IMR-90 (cell line): ENCODE measurements at regions not wholly inside any gene's neighbourhood (a gene's known extent, or its start where the extent isn't known, plus 50 kb on each side); places are given as distances from the start of the nearest gene placed in this dataset.

ENCODE experiments used
- ATAC-seq: fragments of 200-7000 bp; cut with Tn5 transposase; 2 replicates; pipeline ENCODE4 v1.9.1; 2020; ENCODE audit warnings: low read depth, mild to moderate bottlenecking, moderate library complexity
- BruUV-seq: library from RNA; stranded (reverse); fragments of 400-500 nt; replicated peaks from 2 replicates; lab custom pipeline; 2021; lab: Mats Ljungman, UMichigan
- CTCF ChIA-PET: fragments of 300-600 bp; formaldehyde crosslinking; extraction: SDS; loops from one replicate; lab custom pipeline; 2021; ENCODE audit warnings: antibody characterized with exemption; lab: Yijun Ruan, JAX
- POLR2A ChIA-PET: fragments of 300-600 bp; sonication (Branson Sonifier 250); formaldehyde crosslinking; loops from one replicate; lab custom pipeline; 2022; ENCODE audit warnings: antibody characterized with exemption; ENCODE audit not compliant: unreplicated experiment; lab: Charles Lee
- DNase-seq: peaks from one replicate; pipeline ENCODE4 v3.0.0; 2013
- H2AFZ ChIP-seq: replicated peaks from 2 replicates; pipeline ENCODE3; 2013; ENCODE audit warnings: low read length, mild to moderate bottlenecking; ENCODE audit not compliant: poor library complexity
- H2AK5ac ChIP-seq: 2 replicates; pipeline ENCODE4 v1.6.1; 2013; ENCODE audit warnings: low read depth, low read length, inconsistent platforms
- H2AK9ac ChIP-seq: replicated peaks from 2 replicates; pipeline ENCODE3; 2013; ENCODE audit warnings: mild to moderate bottlenecking, low read depth, low read length, moderate library complexity; ENCODE audit not compliant: poor library complexity
- H2BK120ac ChIP-seq: 2 replicates; pipeline ENCODE4 v1.6.1; 2013; ENCODE audit warnings: low read depth, low read length, inconsistent platforms
- H2BK15ac ChIP-seq: 3 replicates; pipeline ENCODE4 v1.6.1; 2013; ENCODE audit warnings: low read depth, low read length, inconsistent platforms
- H2BK20ac ChIP-seq: 2 replicates; pipeline ENCODE4 v1.6.1; 2013; ENCODE audit warnings: low read depth, mild to moderate bottlenecking, inconsistent platforms, low read length, moderate library complexity
- H2BK5ac ChIP-seq: 2 replicates; pipeline ENCODE4 v1.6.1; 2013; ENCODE audit warnings: mild to moderate bottlenecking, low read depth, low read length, inconsistent platforms; ENCODE audit not compliant: poor library complexity, severe bottlenecking
- H3K14ac ChIP-seq: replicated peaks from 2 replicates; pipeline ENCODE4 v1.6.1; 2013; ENCODE audit warnings: low read depth, low read length, inconsistent platforms
- H3K18ac ChIP-seq: 2 replicates; pipeline ENCODE4 v1.6.1; 2013; ENCODE audit warnings: low read depth, low read length, control low read depth
- H3K23ac ChIP-seq: 2 replicates; pipeline ENCODE4 v1.6.1; 2013; ENCODE audit warnings: low read depth, low read length, inconsistent platforms
- H3K27ac ChIP-seq: 2 replicates; pipeline ENCODE4 v1.5.1; 2013; ENCODE audit warnings: mild to moderate bottlenecking, control low read depth, low read length; ENCODE audit not compliant: insufficient read depth
- H3K27me3 ChIP-seq: 2 replicates; pipeline ENCODE4 v1.6.1; 2013; ENCODE audit warnings: low read length; ENCODE audit not compliant: control insufficient read depth, insufficient read depth
- H3K36me3 ChIP-seq: 2 replicates; pipeline ENCODE4 v1.6.1; 2013; ENCODE audit warnings: low read length, mixed read lengths; ENCODE audit not compliant: control insufficient read depth, insufficient read depth
- H3K4ac ChIP-seq: 2 replicates; pipeline ENCODE4 v1.6.1; 2013; ENCODE audit warnings: low read depth, low read length, inconsistent platforms
- H3K4me1 ChIP-seq: 2 replicates; pipeline ENCODE4 v1.6.1; 2013; ENCODE audit warnings: low read length, mixed read lengths; ENCODE audit not compliant: control insufficient read depth, insufficient read depth
- H3K4me2 ChIP-seq: 2 replicates; pipeline ENCODE4 v1.6.1; 2013; ENCODE audit warnings: low read depth, mild to moderate bottlenecking, control low read depth, low read length, moderate library complexity
- H3K4me3 ChIP-seq: 2 replicates; pipeline ENCODE4 v1.5.1; 2013; ENCODE audit warnings: low read depth, mild to moderate bottlenecking, control low read depth, low read length, moderate library complexity; ENCODE audit not compliant: insufficient read depth
- H3K56ac ChIP-seq: 2 replicates; pipeline ENCODE4 v1.6.1; 2013; ENCODE audit warnings: low read length, inconsistent platforms; ENCODE audit not compliant: insufficient read depth; ENCODE audit errors: extremely low read depth
- H3K79me1 ChIP-seq, 2 experiments: 2 replicates each; pipeline ENCODE4 v1.6.1; 2013; ENCODE audit warnings: low read length in 2 of 2, inconsistent platforms in 1 of 2, low read depth in 1 of 2
- H3K9ac ChIP-seq: 2 replicates; pipeline ENCODE4 v1.6.1; 2013; ENCODE audit warnings: low read depth, low read length, control low read depth
- H3K9me1 ChIP-seq: 2 replicates; pipeline ENCODE4 v1.6.1; 2013; ENCODE audit warnings: low read length, inconsistent platforms; ENCODE audit not compliant: insufficient read depth
- H3K9me3 ChIP-seq: 2 replicates; pipeline ENCODE4 v1.6.1; 2013; ENCODE audit warnings: low read length; ENCODE audit not compliant: control insufficient read depth, insufficient read depth
- H4K20me1 ChIP-seq: 2 replicates; pipeline ENCODE4 v1.6.1; 2013; ENCODE audit warnings: low read length, inconsistent platforms; ENCODE audit not compliant: insufficient read depth
- H4K5ac ChIP-seq: 2 replicates; pipeline ENCODE4 v1.6.1; 2013; ENCODE audit warnings: mild to moderate bottlenecking, low read depth, low read length, control low read depth
- H4K8ac ChIP-seq, 2 experiments: 2 replicates each; pipeline ENCODE4 v1.6.1; 2013; ENCODE audit warnings: low read depth in 2 of 2, low read length in 2 of 2, control low read depth in 1 of 2, inconsistent platforms in 1 of 2
- H4K91ac ChIP-seq: 2 replicates; pipeline ENCODE4 v1.6.1; 2013; ENCODE audit warnings: low read depth, low read length, inconsistent platforms; ENCODE audit not compliant: insufficient read depth
- BHLHE40 ChIP-seq: fragments of 150-350 bp; IDR thresholded peaks from 2 replicates; pipeline ENCODE4 v1.6.1; 2016; ENCODE audit warnings: mild to moderate bottlenecking, low read depth, low read length
- CHD1 ChIP-seq: IDR thresholded peaks from 2 replicates; pipeline ENCODE4 v1.6.1; 2012; ENCODE audit warnings: low read depth, low read length, improper control_type of control experiment
- ELK1 ChIP-seq: fragments of 150-350 bp; IDR thresholded peaks from 2 replicates; pipeline ENCODE4 v1.6.1; 2016; ENCODE audit warnings: low read depth, mild to moderate bottlenecking, low read length, moderate library complexity, borderline replicate concordance
- MAZ ChIP-seq: IDR thresholded peaks from 2 replicates; pipeline ENCODE4 v1.6.1; 2012; ENCODE audit warnings: low read depth, mild to moderate bottlenecking, low read length, improper control_type of control experiment, moderate library complexity, borderline replicate concordance
- MXI1 ChIP-seq: IDR thresholded peaks from 2 replicates; pipeline ENCODE4 v1.6.1; 2012; ENCODE audit warnings: low read depth, mild to moderate bottlenecking, low read length, moderate library complexity, borderline replicate concordance
- NFE2L2 ChIP-seq: fragments of 150-350 bp; IDR thresholded peaks from 2 replicates; pipeline ENCODE4 v1.6.1; 2016; ENCODE audit warnings: low read depth, mild to moderate bottlenecking, low read length
- RCOR1 ChIP-seq: IDR thresholded peaks from 2 replicates; pipeline ENCODE4 v1.6.1; 2012; ENCODE audit warnings: mild to moderate bottlenecking, low read length, improper control_type of control experiment; ENCODE audit not compliant: insufficient replicate concordance
- RFX5 ChIP-seq: IDR thresholded peaks from 2 replicates; pipeline ENCODE4 v1.8.0; 2012; ENCODE audit warnings: low read depth, mild to moderate bottlenecking, low read length, moderate library complexity
- SMC3 ChIP-seq: fragments of 150-350 bp; IDR thresholded peaks from 2 replicates; pipeline ENCODE4 v1.6.1; 2016; ENCODE audit warnings: low read depth, mild to moderate bottlenecking, antibody characterized with exemption, low read length, moderate library complexity
- WGBS, 2 experiments: methylation state at CpG; one replicate each; pipeline versions ENCODE4 v1.1.5 to v1.1.7; 2013; ENCODE audit warnings: missing lambda C conversion rate in 2 of 2; ENCODE audit not compliant: insufficient read length in 1 of 2; ENCODE audit errors: extremely low coverage in 2 of 2; 5-methylcytosine and 5-hydroxymethylcytosine counted together
- dilution Hi-C: fragments of 300-500 bp; cut with HindIII; formaldehyde crosslinking; loops from one replicate; pipeline ENCODE4 v1.14.3; 2018; ENCODE audit warnings: low sequenced_read_pairs; ENCODE audit not compliant: unreplicated experiment
- in situ Hi-C: fragments of 300-500 bp; cut with MboI; formaldehyde crosslinking; loops from 3 replicates; pipeline ENCODE4 v1.14.3; 2019; ENCODE audit warnings: low sequenced_read_pairs, inconsistent platforms, mixed read lengths
- intact Hi-C: fragments of 100-400 bp; cut with micrococcal nuclease; formaldehyde crosslinking; loops from 2 replicates; pipeline ENCODE4 v1.10.0; 2022

- H2AK9ac ChIP-seq: no peak overlapping the region
- no peak overlapping the region for H3K4ac ChIP-seq
- WGBS, 2 experiments: 83% methylated on average over 1 of the region's 1 CpG; no CpG with 5 or more reads in 1 of the 2 experiments
- H3K27me3 ChIP-seq: no peaks in the 10 kb centered on the region
- no peak overlapping the region for H2BK5ac ChIP-seq
- no peak for ATAC-seq
- no peaks in the 10 kb centered on the region for H4K20me1 ChIP-seq
- CTCF ChIA-PET: no interaction called here
- no peak overlapping the region for H3K14ac ChIP-seq
- no peak overlapping the region for H3K4me2 ChIP-seq
- H2BK120ac ChIP-seq: no peak overlapping the region
- POLR2A ChIA-PET: no interaction called here
- BruUV-seq: no TSS peak
- DNase-seq: no peak
- no peaks in the 10 kb centered on the region for H3K9me1 ChIP-seq
- no peaks in the 10 kb centered on the region for H3K4me1 ChIP-seq
- no peak overlapping the region for H2AFZ ChIP-seq
- no peak overlapping the region for H2AK5ac ChIP-seq
- in situ Hi-C loops (no loop called here), intact Hi-C loops (no loop called here), dilution Hi-C loops (no loop called here)
- H2BK15ac ChIP-seq: no peak overlapping the region
- TF ChIP-seq CHD1 (no peak), SMC3 (no peak), BHLHE40 (no peak), MAZ (no peak), RFX5 (no peak), MXI1 (no peak), ELK1 (no peak), NFE2L2 (no peak), RCOR1 (no peak)
- H4K5ac ChIP-seq: no peak overlapping the region
- H3K4me3 ChIP-seq: no peak overlapping the region
- no peak overlapping the region for H3K18ac ChIP-seq
- no peak overlapping the region for H3K23ac ChIP-seq
- no peak overlapping the region for H3K27ac ChIP-seq
- H4K91ac ChIP-seq: no peak overlapping the region
- H3K56ac ChIP-seq: no peak overlapping the region
- no peaks in the 10 kb centered on the region for H3K9me3 ChIP-seq
- no peaks in the 10 kb centered on the region for H3K79me1 ChIP-seq
- no peak overlapping the region for H2BK20ac ChIP-seq
- H4K8ac ChIP-seq: no peak overlapping the region
- H3K36me3 ChIP-seq: no peaks in the 10 kb centered on the region
- no peak overlapping the region for H3K9ac ChIP-seq
Measured at GRCh38 chr12:80001562-80001961, 66.7 kb upstream of the PPP1R12A start.
